ENCODE measurements at regions not wholly inside any gene's neighbourhood (a gene's known extent, or its start where the extent isn't known, plus 50 kb on each side); places are given as distances from the start of the nearest gene placed in this dataset.

DNA sequence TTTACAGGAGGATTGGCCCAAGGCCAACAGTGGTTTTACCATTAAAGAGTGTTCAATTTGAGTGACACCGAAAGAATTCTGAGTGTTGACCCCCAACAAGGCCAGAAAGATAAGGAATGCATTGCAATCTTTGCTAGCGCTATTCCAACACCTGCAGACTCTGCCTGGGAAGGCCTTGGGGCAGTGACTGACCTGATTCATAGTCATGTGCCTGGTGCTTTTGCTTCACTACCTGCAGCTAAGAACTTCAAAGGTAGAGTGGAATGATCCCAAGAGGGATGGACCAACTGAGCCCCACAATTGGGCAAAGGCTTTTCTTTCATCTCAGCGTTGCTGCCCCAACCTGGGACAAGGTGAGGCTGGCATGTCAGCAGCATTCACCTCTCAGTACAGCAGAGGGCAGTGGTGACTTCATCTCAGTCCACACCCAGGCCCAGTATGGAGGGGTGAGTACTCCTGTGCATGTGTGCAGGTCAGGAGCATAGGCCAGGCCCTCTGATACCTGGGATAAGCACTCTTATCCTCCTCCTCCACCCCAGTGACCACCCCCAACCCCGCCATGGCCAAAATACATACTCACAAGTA is 149.6 kb upstream of the GNAO1 start:
- TF ChIP-seq, protein P1, sequence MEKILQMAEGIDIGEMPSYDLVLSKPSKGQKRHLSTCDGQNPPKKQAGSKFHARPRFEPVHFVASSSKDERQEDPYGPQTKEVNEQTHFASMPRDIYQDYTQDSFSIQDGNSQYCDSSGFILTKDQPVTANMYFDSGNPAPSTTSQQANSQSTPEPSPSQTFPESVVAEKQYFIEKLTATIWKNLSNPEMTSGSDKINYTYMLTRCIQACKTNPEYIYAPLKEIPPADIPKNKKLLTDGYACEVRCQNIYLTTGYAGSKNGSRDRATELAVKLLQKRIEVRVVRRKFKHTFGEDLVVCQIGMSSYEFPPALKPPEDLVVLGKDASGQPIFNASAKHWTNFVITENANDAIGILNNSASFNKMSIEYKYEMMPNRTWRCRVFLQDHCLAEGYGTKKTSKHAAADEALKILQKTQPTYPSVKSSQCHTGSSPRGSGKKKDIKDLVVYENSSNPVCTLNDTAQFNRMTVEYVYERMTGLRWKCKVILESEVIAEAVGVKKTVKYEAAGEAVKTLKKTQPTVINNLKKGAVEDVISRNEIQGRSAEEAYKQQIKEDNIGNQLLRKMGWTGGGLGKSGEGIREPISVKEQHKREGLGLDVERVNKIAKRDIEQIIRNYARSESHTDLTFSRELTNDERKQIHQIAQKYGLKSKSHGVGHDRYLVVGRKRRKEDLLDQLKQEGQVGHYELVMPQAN (conservative IDR thresholded peaks at IDR 0.05) = no peak
- TF ChIP-seq, protein P2, sequence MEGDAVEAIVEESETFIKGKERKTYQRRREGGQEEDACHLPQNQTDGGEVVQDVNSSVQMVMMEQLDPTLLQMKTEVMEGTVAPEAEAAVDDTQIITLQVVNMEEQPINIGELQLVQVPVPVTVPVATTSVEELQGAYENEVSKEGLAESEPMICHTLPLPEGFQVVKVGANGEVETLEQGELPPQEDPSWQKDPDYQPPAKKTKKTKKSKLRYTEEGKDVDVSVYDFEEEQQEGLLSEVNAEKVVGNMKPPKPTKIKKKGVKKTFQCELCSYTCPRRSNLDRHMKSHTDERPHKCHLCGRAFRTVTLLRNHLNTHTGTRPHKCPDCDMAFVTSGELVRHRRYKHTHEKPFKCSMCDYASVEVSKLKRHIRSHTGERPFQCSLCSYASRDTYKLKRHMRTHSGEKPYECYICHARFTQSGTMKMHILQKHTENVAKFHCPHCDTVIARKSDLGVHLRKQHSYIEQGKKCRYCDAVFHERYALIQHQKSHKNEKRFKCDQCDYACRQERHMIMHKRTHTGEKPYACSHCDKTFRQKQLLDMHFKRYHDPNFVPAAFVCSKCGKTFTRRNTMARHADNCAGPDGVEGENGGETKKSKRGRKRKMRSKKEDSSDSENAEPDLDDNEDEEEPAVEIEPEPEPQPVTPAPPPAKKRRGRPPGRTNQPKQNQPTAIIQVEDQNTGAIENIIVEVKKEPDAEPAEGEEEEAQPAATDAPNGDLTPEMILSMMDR (IDR thresholded peaks at IDR 0.05 in 2 of 3, conservative IDR thresholded peaks at IDR 0.05 in 1 of 3; ENCODE audit: control insufficient read depth in 2 of 3, extremely low read depth in 1 of 3, insufficient read depth in 1 of 3, low read depth in 3 of 3, low read length in 3 of 3) = peak; percentile 38 to 49 (median 44); a peak in 5 of 6 replicates

Measured in GM12878 (cell line).